Chondrocyte (in vitro differentiated cells): ENCODE measurements at regions not wholly inside any gene's neighbourhood (a gene's known extent, or its start where the extent isn't known, plus 50 kb on each side); places are given as distances from the start of the nearest gene placed in this dataset.

Experiments used
- DNase-seq: peaks from one replicate; pipeline ENCODE4 v3.0.0; 2021; ENCODE audit warnings: mixed read lengths, low spot score
- H3K27ac Mint-ChIP-seq: one replicate; pipeline ENCODE4 v1.8.0; 2021; ENCODE audit warnings: mild to moderate bottlenecking, moderate library complexity, mixed read lengths; ENCODE audit not compliant: unreplicated experiment
- H3K27me3 Mint-ChIP-seq: 2 replicates; pipeline ENCODE4 v1.8.0; 2021; ENCODE audit warnings: low read depth, mixed read lengths
- H3K36me3 Mint-ChIP-seq: 2 replicates; pipeline ENCODE4 v1.8.0; 2021; ENCODE audit warnings: low read depth, mixed read lengths
- H3K4me1 Mint-ChIP-seq: 2 replicates; pipeline ENCODE4 v1.8.0; 2021; ENCODE audit warnings: low read depth, mild to moderate bottlenecking, mixed read lengths
- H3K4me3 Mint-ChIP-seq: one replicate; pipeline ENCODE4 v1.8.0; 2021; ENCODE audit warnings: mild to moderate bottlenecking, moderate library complexity, mixed read lengths; ENCODE audit not compliant: unreplicated experiment
- H3K9me3 Mint-ChIP-seq: 2 replicates; pipeline ENCODE4 v1.8.0; 2021; ENCODE audit warnings: low read depth, mixed read lengths
- TF ChIP-seq, protein P1 (sequence below): fragments of 200-600 bp; sonication (generic); IDR thresholded peaks from 2 replicates; pipeline ENCODE4 v1.5.0; 2021; ENCODE audit warnings: antibody characterized with exemption, mild to moderate bottlenecking, moderate library complexity

DNA sequence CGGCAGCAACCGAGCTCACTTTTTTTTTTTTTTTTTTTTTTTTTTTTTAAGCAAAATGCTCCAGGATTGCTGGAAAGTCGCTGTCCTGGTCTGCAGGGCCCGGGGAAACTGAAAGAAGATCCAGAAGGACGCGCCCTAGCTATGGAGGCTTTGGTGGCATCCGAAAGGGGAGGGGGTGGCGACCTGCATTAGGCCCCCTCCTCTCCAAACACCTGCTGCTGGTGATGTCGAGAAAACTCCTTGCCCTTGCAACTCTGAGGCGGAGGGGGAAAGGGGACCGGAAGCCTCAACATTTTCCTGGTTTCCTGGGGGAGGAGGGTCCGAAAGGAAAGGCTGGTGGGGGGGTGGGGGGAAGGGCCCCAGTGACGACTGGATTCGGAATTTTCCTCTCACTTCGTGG, 421.1 kb downstream of the VRK1 start:
- peaks cover 50% of the 10 kb centered on the region for H3K27me3 Mint-ChIP-seq
- no peaks in the 10 kb centered on the region for H3K9me3 Mint-ChIP-seq
- peaks cover 4% of the 10 kb centered on the region for H3K4me1 Mint-ChIP-seq
- no peaks in the 10 kb centered on the region for H3K36me3 Mint-ChIP-seq
- no peak overlapping the region for H3K27ac Mint-ChIP-seq
- no peak for DNase-seq
- H3K4me3 Mint-ChIP-seq = peak overlapping the region; percentile 54
- TF ChIP-seq, protein P1, sequence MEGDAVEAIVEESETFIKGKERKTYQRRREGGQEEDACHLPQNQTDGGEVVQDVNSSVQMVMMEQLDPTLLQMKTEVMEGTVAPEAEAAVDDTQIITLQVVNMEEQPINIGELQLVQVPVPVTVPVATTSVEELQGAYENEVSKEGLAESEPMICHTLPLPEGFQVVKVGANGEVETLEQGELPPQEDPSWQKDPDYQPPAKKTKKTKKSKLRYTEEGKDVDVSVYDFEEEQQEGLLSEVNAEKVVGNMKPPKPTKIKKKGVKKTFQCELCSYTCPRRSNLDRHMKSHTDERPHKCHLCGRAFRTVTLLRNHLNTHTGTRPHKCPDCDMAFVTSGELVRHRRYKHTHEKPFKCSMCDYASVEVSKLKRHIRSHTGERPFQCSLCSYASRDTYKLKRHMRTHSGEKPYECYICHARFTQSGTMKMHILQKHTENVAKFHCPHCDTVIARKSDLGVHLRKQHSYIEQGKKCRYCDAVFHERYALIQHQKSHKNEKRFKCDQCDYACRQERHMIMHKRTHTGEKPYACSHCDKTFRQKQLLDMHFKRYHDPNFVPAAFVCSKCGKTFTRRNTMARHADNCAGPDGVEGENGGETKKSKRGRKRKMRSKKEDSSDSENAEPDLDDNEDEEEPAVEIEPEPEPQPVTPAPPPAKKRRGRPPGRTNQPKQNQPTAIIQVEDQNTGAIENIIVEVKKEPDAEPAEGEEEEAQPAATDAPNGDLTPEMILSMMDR = no peak

DNA sequence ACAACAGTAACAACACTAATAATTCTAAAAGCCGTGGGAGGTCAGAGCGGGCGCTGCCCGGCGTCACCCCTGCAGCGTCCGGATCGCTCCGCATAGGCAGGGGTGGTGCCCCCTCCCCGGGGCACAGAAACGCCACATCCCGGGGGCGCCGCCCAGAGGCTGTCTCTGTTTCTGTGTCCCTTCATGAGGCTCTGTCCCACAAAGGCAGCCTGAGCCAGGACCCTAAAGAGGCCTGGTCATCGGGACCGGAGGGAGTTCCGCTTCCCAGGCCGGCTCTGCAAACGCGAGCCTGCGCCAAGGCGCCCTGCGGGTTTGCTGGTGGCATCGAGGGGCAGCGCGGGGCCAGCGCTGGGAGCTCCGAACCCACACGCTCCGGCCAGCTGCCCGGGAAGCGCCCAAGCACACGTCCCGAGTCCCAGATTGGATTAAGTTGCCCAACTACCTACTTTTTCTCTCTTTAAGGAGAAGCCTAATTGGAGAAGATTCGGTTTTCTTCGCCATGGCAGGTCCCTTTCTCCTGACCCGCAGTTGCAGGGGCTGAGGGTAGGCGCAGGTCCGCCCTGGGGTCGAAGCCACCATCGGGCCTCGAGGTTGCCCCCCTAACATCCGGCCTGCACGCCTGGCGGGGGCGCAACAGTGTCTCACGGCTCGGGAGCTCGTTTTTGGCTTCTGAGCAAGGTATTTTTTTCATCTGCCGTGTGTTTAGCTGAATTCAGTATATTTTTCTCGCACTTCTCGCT, 421.7 kb downstream of the VRK1 start:
- no peak for DNase-seq
- H3K4me3 Mint-ChIP-seq = peak overlapping the region; percentile 54
- H3K36me3 Mint-ChIP-seq = no peaks in the 10 kb centered on the region
- peaks cover 4% of the 10 kb centered on the region for H3K4me1 Mint-ChIP-seq
- peaks cover 53% of the 10 kb centered on the region for H3K27me3 Mint-ChIP-seq
- TF ChIP-seq, protein P1 = peak; percentile 21
- H3K27ac Mint-ChIP-seq = no peak overlapping the region
- H3K9me3 Mint-ChIP-seq = no peaks in the 10 kb centered on the region

DNA sequence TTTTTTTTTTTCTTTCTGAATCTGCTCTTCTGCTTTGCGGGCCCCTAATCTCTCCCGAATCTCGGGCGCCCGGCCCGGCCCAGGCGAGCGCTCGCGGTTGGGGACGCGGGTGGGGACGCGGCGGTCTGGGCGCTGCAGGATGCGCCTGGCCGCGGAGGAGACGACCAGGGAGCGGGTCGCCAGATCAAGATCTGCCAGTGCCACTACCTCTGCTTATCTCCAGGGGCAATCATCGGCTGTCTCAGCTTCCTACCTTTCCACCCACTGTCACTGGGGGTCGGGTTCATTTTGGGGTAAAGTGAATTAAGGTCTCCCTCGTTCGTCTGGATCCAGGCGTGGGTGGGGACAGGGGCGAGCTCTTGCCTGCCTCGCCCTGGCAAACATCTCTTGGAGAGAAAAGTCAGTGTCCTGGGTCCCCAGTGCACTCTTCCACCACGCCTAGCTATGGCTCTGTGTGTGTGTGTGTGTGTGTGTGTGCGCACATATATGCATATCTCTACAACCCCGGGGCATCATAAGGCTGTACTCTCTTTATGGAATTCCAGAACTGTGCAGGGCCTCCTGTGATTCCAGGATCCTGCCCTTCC, 422.3 kb downstream of the VRK1 start:
- TF ChIP-seq, protein P1 = no peak
- Mint-ChIP-seq H3K27me3 (peaks cover 53% of the 10 kb centered on the region), H3K4me1 (peaks cover 4% of the 10 kb centered on the region), H3K4me3 (peak overlapping the region; percentile 54), H3K36me3 (no peaks in the 10 kb centered on the region), H3K27ac (no peak overlapping the region), H3K9me3 (no peaks in the 10 kb centered on the region)
- no peak for DNase-seq

DNA sequence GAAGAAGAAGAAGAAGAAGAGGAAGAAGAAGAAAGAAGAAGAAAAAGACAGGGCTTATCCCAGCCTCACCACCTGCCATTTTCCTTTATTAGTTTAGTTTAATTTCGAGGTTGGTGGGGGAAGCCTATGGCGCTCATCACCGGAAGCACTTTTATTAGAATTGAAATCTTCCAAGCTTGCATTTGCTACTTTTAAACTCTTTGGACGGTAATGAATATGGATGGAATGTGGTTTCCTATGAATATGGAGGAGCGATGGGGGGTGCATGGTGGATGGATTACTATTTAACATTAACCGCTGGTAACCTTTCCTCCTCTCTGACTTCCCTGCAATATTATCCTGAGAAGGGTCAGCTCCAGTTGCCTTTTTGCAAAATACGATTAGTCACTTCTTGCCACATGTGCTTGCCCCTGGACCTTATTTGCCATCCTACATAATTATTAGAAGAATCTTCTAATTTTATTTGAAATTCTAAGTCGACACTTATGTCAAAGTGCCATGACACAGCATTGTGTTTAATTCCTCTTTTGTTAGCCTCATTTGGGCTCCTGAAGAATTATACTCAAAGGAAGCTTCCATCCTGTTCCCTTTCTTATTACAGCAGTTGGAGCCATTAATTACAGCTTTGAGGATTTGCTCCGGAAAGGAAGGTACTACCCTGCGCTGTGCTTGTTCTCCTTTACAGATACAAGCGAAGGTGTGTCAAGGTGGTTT, 424.5 kb downstream of the VRK1 start:
- H3K9me3 Mint-ChIP-seq = no peaks in the 10 kb centered on the region
- peaks cover 48% of the 10 kb centered on the region for H3K27me3 Mint-ChIP-seq
- peaks cover 4% of the 10 kb centered on the region for H3K4me1 Mint-ChIP-seq
- no peak overlapping the region for H3K4me3 Mint-ChIP-seq
- H3K36me3 Mint-ChIP-seq = no peaks in the 10 kb centered on the region
- no peak overlapping the region for H3K27ac Mint-ChIP-seq
- TF ChIP-seq, protein P1 = no peak
- no peak for DNase-seq

DNA sequence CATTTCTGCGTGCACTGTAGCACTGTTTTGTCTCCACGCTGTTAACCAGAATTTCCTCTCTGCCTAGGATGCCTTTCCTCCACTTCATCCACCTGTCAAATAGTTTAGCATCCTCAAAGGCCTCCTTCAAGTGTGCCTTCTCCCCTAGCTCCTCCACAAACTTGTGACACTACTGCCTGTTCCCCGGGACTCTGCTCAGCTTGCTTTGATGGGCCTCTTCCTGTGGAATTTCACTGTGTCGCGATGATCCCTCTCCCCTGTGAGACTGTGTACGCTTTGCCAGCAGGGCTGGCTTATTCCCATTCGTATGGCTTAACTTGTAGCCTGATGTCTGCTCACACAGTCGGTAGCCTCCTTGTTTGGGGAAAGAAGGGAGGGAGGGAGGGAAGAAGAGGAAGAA, 426.8 kb downstream of the VRK1 start:
- no peak for DNase-seq

More for the DNA sequence above, 426.8 kb downstream of the VRK1 start:
- Mint-ChIP-seq H3K9me3 (no peaks in the 10 kb centered on the region), H3K27ac (no peak overlapping the region), H3K4me1 (peaks cover 4% of the 10 kb centered on the region), H3K36me3 (no peaks in the 10 kb centered on the region), H3K4me3 (no peak overlapping the region), H3K27me3 (peaks cover 33% of the 10 kb centered on the region)
- TF ChIP-seq, protein P1 = no peak
